ENCODE measurements at regions not wholly inside any gene's neighbourhood (a gene's known extent, or its start where the extent isn't known, plus 50 kb on each side); places are given as distances from the start of the nearest gene placed in this dataset.

- TF ChIP-seq CTCF (conservative IDR thresholded peaks at IDR 0.05 in 1 of 2, IDR thresholded peaks at IDR 0.05 in 1 of 2; ENCODE audit: low read depth in 1 of 2, low read length in 2 of 2) (no peak), EZH2 (IDR thresholded peaks at IDR 0.05; ENCODE audit: low read length, missing control alignments) (no peak)
These were observed 424.0 kb downstream of the DSC3 start for GRCh38 chr18:30618567-30618966.

GRCh38 chr18:30616414-30616813 is 426.1 kb downstream of the DSC3 start:
- no peak for DNase-seq (ENCODE audit: low read depth in 2 of 2)
- no peaks in the 10 kb centered on the region for H3K4me1 ChIP-seq (ENCODE audit: control insufficient read depth, extremely low read depth, insufficient read depth, low read length)
- no peak overlapping the region for H2AFZ ChIP-seq (ENCODE audit: low read length)

More at GRCh38 chr18:30618567-30618966, 424.0 kb downstream of the DSC3 start:
- Histone ChIP-seq H3K27me3 (ENCODE audit: control insufficient read depth, insufficient read depth, low read length) (no peaks in the 10 kb centered on the region), H3K79me2 (ENCODE audit: control insufficient read depth, insufficient read depth, low read length) (no peaks in the 10 kb centered on the region), H3K9ac (ENCODE audit: insufficient read depth, low read length) (no peak overlapping the region), H3K4me2 (ENCODE audit: extremely low read depth, insufficient read depth, low read length) (no peak overlapping the region), H2AFZ (ENCODE audit: low read length) (no peak overlapping the region), H3K36me3 (ENCODE audit: control insufficient read depth, insufficient read depth, low read length) (no peaks in the 10 kb centered on the region), H3K4me3 (replicated peaks in 1 of 4; ENCODE audit: control extremely low read depth in 1 of 4, insufficient read depth in 1 of 4, low read depth in 3 of 4, low read length in 4 of 4) (no peak overlapping the region), H3K9me3 (ENCODE audit: control insufficient read depth, insufficient read depth, low read depth, low read length) (no peaks in the 10 kb centered on the region), H4K20me1 (ENCODE audit: control insufficient read depth, extremely low read depth, insufficient read depth, low read length) (no peaks in the 10 kb centered on the region), H3K4me1 (ENCODE audit: control insufficient read depth, extremely low read depth, insufficient read depth, low read length) (no peaks in the 10 kb centered on the region), H3K27ac (ENCODE audit: insufficient read depth, low read length) (no peak overlapping the region)
- no peak for DNase-seq (ENCODE audit: low read depth in 2 of 2)

GRCh38 chr18:30613467-30613801 is 429.1 kb downstream of the DSC3 start:
- no peak for TF ChIP-seq CTCF (conservative IDR thresholded peaks at IDR 0.05 in 1 of 2, IDR thresholded peaks at IDR 0.05 in 1 of 2; ENCODE audit: low read depth in 1 of 2, low read length in 2 of 2)
- Histone ChIP-seq H3K27me3 (ENCODE audit: control insufficient read depth, insufficient read depth, low read length) (no peaks in the 10 kb centered on the region), H2AFZ (ENCODE audit: low read length) (no peak overlapping the region), H3K9me3 (ENCODE audit: control insufficient read depth, insufficient read depth, low read depth, low read length) (no peaks in the 10 kb centered on the region), H4K20me1 (ENCODE audit: control insufficient read depth, extremely low read depth, insufficient read depth, low read length) (no peaks in the 10 kb centered on the region), H3K79me2 (ENCODE audit: control insufficient read depth, insufficient read depth, low read length) (no peaks in the 10 kb centered on the region), H3K27ac (ENCODE audit: insufficient read depth, low read length) (no peak overlapping the region), H3K4me3 (replicated peaks in 1 of 4; ENCODE audit: control extremely low read depth in 1 of 4, insufficient read depth in 1 of 4, low read depth in 3 of 4, low read length in 4 of 4) (no peak overlapping the region), H3K4me2 (ENCODE audit: extremely low read depth, insufficient read depth, low read length) (no peak overlapping the region), H3K9ac (ENCODE audit: insufficient read depth, low read length) (no peak overlapping the region), H3K36me3 (ENCODE audit: control insufficient read depth, insufficient read depth, low read length) (no peaks in the 10 kb centered on the region), H3K4me1 (ENCODE audit: control insufficient read depth, extremely low read depth, insufficient read depth, low read length) (no peaks in the 10 kb centered on the region)
- DNase-seq (ENCODE audit: low read depth in 2 of 2) = no peak

More at GRCh38 chr18:30616414-30616813, 426.1 kb downstream of the DSC3 start:
- Histone ChIP-seq H3K27me3 (ENCODE audit: control insufficient read depth, insufficient read depth, low read length) (no peaks in the 10 kb centered on the region), H3K79me2 (ENCODE audit: control insufficient read depth, insufficient read depth, low read length) (no peaks in the 10 kb centered on the region), H3K4me2 (ENCODE audit: extremely low read depth, insufficient read depth, low read length) (no peak overlapping the region), H4K20me1 (ENCODE audit: control insufficient read depth, extremely low read depth, insufficient read depth, low read length) (no peaks in the 10 kb centered on the region), H3K9ac (ENCODE audit: insufficient read depth, low read length) (no peak overlapping the region), H3K9me3 (ENCODE audit: control insufficient read depth, insufficient read depth, low read depth, low read length) (no peaks in the 10 kb centered on the region), H3K36me3 (ENCODE audit: control insufficient read depth, insufficient read depth, low read length) (no peaks in the 10 kb centered on the region), H3K4me3 (replicated peaks in 1 of 4; ENCODE audit: control extremely low read depth in 1 of 4, insufficient read depth in 1 of 4, low read depth in 3 of 4, low read length in 4 of 4) (no peak overlapping the region), H3K27ac (ENCODE audit: insufficient read depth, low read length) (no peak overlapping the region)
- no peak for TF ChIP-seq EZH2 (IDR thresholded peaks at IDR 0.05; ENCODE audit: low read length, missing control alignments)
- no peak for TF ChIP-seq CTCF (conservative IDR thresholded peaks at IDR 0.05 in 1 of 2, IDR thresholded peaks at IDR 0.05 in 1 of 2; ENCODE audit: low read depth in 1 of 2, low read length in 2 of 2)

Measured in fibroblast of lung (primary cell).